HL-60 (cell line): ENCODE measurements at regions not wholly inside any gene's neighbourhood (a gene's known extent, or its start where the extent isn't known, plus 50 kb on each side); places are given as distances from the start of the nearest gene placed in this dataset.

Experiments used
- GABPA ChIP-seq: IDR thresholded peaks from 2 replicates; pipeline ENCODE4 v1.6.1; 2012; ENCODE audit warnings: low read depth
- POLR2AphosphoS5 ChIP-seq: IDR thresholded peaks from 2 replicates; pipeline ENCODE4 v1.6.1; 2012; ENCODE audit warnings: low read depth
- REST ChIP-seq: IDR thresholded peaks from 2 replicates; pipeline ENCODE4 v1.6.1; 2012; ENCODE audit warnings: low read depth; ENCODE audit not compliant: insufficient replicate concordance
- SPI1 ChIP-seq: IDR thresholded peaks from 2 replicates; pipeline ENCODE4 v1.6.1; 2012; ENCODE audit warnings: low read depth, mild to moderate bottlenecking, borderline replicate concordance
- TF ChIP-seq, protein P1 (sequence below): IDR thresholded peaks from one replicate; pipeline ENCODE4 v1.5.1; 2011; ENCODE audit warnings: low read length, control low read depth, inconsistent platforms; ENCODE audit not compliant: insufficient read depth

DNA sequence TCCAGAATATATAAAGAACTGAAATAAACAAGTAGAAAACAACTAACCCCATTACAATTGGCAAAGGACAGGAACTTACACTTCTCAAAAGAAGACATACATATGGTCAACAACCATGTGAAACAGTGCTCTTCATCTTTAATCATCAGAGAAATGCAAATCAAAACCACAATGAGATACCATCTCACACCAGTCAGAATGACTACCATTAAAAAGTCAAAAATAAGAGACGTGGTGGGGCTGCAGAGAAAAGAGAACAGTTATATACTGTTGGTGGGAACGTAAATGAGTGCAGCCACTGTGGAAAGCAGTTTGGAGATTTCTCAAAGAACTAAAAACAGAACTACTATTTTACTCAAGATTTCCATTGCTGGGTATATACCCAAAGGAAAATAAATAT is 1696.3 kb upstream of the TMEFF2 start:
- TF ChIP-seq, protein P1, sequence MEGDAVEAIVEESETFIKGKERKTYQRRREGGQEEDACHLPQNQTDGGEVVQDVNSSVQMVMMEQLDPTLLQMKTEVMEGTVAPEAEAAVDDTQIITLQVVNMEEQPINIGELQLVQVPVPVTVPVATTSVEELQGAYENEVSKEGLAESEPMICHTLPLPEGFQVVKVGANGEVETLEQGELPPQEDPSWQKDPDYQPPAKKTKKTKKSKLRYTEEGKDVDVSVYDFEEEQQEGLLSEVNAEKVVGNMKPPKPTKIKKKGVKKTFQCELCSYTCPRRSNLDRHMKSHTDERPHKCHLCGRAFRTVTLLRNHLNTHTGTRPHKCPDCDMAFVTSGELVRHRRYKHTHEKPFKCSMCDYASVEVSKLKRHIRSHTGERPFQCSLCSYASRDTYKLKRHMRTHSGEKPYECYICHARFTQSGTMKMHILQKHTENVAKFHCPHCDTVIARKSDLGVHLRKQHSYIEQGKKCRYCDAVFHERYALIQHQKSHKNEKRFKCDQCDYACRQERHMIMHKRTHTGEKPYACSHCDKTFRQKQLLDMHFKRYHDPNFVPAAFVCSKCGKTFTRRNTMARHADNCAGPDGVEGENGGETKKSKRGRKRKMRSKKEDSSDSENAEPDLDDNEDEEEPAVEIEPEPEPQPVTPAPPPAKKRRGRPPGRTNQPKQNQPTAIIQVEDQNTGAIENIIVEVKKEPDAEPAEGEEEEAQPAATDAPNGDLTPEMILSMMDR: no peak
- no peak for TF ChIP-seq GABPA
- no peak for TF ChIP-seq POLR2AphosphoS5
- no peak for TF ChIP-seq REST
- TF ChIP-seq SPI1: no peak
